ENCODE measurements at regions not wholly inside any gene's neighbourhood (a gene's known extent, or its start where the extent isn't known, plus 50 kb on each side); places are given as distances from the start of the nearest gene placed in this dataset.

- Mint-ChIP-seq H3K9me3 (ENCODE audit: low read depth, unreplicated experiment) (no peaks in the 10 kb centered on the region), H3K4me3 (ENCODE audit: low read depth, unreplicated experiment) (no peak overlapping the region), H3K4me1 (ENCODE audit: low read depth, unreplicated experiment) (no peaks in the 10 kb centered on the region), H3K36me3 (ENCODE audit: insufficient read depth, unreplicated experiment) (no peaks in the 10 kb centered on the region), H3K27me3 (ENCODE audit: unreplicated experiment) (no peaks in the 10 kb centered on the region), H3K27ac (ENCODE audit: unreplicated experiment) (no peak overlapping the region)
- intact Hi-C loops (cut with micrococcal nuclease; ENCODE audit: unreplicated experiment), result no loop called here
- DNase-seq, result no peak
- BruUV-seq (replicated peaks), result no TSS peak
- CTCF ChIA-PET, result no interaction called here
- TF ChIP-seq, protein P1, sequence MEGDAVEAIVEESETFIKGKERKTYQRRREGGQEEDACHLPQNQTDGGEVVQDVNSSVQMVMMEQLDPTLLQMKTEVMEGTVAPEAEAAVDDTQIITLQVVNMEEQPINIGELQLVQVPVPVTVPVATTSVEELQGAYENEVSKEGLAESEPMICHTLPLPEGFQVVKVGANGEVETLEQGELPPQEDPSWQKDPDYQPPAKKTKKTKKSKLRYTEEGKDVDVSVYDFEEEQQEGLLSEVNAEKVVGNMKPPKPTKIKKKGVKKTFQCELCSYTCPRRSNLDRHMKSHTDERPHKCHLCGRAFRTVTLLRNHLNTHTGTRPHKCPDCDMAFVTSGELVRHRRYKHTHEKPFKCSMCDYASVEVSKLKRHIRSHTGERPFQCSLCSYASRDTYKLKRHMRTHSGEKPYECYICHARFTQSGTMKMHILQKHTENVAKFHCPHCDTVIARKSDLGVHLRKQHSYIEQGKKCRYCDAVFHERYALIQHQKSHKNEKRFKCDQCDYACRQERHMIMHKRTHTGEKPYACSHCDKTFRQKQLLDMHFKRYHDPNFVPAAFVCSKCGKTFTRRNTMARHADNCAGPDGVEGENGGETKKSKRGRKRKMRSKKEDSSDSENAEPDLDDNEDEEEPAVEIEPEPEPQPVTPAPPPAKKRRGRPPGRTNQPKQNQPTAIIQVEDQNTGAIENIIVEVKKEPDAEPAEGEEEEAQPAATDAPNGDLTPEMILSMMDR (IDR thresholded peaks at IDR 0.05; ENCODE audit: unreplicated experiment), result no peak
These were observed 299.2 kb downstream of the LTN1 start for GRCh38 chr21:28693476-28693875.

GRCh38 chr21:28690196-28690595, 302.5 kb downstream of the LTN1 start:
- no peaks in the 10 kb centered on the region for H3K4me1 Mint-ChIP-seq (ENCODE audit: low read depth, unreplicated experiment)
- H3K36me3 Mint-ChIP-seq (ENCODE audit: insufficient read depth, unreplicated experiment), result no peaks in the 10 kb centered on the region
- no peaks in the 10 kb centered on the region for H3K9me3 Mint-ChIP-seq (ENCODE audit: low read depth, unreplicated experiment)
- no peak for DNase-seq
- TF ChIP-seq, protein P1 (IDR thresholded peaks at IDR 0.05; ENCODE audit: unreplicated experiment), result no peak
- no peaks in the 10 kb centered on the region for H3K27me3 Mint-ChIP-seq (ENCODE audit: unreplicated experiment)
- BruUV-seq (replicated peaks), result no TSS peak
- intact Hi-C loops (cut with micrococcal nuclease; ENCODE audit: unreplicated experiment), result no loop called here
- CTCF ChIA-PET, result no interaction called here
- no peak overlapping the region for H3K4me3 Mint-ChIP-seq (ENCODE audit: low read depth, unreplicated experiment)
- H3K27ac Mint-ChIP-seq (ENCODE audit: unreplicated experiment), result no peak overlapping the region

DNA sequence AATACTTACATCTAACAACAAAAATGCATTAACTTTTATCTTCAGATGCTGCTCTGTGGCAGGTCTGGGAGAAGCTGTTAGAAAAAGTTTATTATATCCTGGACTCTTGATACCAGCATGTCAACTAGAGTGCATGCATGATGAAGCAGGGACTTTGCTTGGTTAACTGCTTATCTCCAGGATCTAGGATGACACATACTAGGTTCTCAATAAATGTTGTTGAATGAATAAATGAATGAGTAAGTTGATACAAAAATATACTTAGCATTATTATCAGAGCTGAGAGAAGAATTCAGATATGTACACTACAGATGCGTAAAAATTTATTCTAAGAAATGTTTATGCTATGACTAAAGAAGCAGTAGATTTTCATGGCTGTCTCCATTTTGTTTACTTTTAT, 304.3 kb downstream of the LTN1 start:
- TF ChIP-seq, protein P1 (IDR thresholded peaks at IDR 0.05; ENCODE audit: unreplicated experiment), result no peak
- Mint-ChIP-seq H3K27me3 (ENCODE audit: unreplicated experiment) (no peaks in the 10 kb centered on the region), H3K36me3 (ENCODE audit: insufficient read depth, unreplicated experiment) (no peaks in the 10 kb centered on the region), H3K4me3 (ENCODE audit: low read depth, unreplicated experiment) (no peak overlapping the region), H3K4me1 (ENCODE audit: low read depth, unreplicated experiment) (no peaks in the 10 kb centered on the region), H3K27ac (ENCODE audit: unreplicated experiment) (no peak overlapping the region), H3K9me3 (ENCODE audit: low read depth, unreplicated experiment) (no peaks in the 10 kb centered on the region)
- CTCF ChIA-PET, result no interaction called here
- BruUV-seq (replicated peaks), result no TSS peak
- intact Hi-C loops (cut with micrococcal nuclease; ENCODE audit: unreplicated experiment), result no loop called here
- DNase-seq, result no peak

GRCh38 chr21:28687586-28687985, 305.1 kb downstream of the LTN1 start:
- BruUV-seq (replicated peaks), result no TSS peak
- Mint-ChIP-seq H3K9me3 (ENCODE audit: low read depth, unreplicated experiment) (no peaks in the 10 kb centered on the region), H3K27me3 (ENCODE audit: unreplicated experiment) (no peaks in the 10 kb centered on the region), H3K4me3 (ENCODE audit: low read depth, unreplicated experiment) (no peak overlapping the region), H3K4me1 (ENCODE audit: low read depth, unreplicated experiment) (no peaks in the 10 kb centered on the region), H3K27ac (ENCODE audit: unreplicated experiment) (no peak overlapping the region), H3K36me3 (ENCODE audit: insufficient read depth, unreplicated experiment) (no peaks in the 10 kb centered on the region)
- CTCF ChIA-PET, result interaction anchor here (0.6 kb wide), 1 partner anchor 10 kb away, joined by 4 read pairs; no protein-coding TSS in a partner anchor
- intact Hi-C loops (cut with micrococcal nuclease; ENCODE audit: unreplicated experiment), result no loop called here
- no peak for DNase-seq
- TF ChIP-seq, protein P1 (IDR thresholded peaks at IDR 0.05; ENCODE audit: unreplicated experiment), result no peak
